ENCODE measurements at regions not wholly inside any gene's neighbourhood (a gene's known extent, or its start where the extent isn't known, plus 50 kb on each side); places are given as distances from the start of the nearest gene placed in this dataset.

DNA sequence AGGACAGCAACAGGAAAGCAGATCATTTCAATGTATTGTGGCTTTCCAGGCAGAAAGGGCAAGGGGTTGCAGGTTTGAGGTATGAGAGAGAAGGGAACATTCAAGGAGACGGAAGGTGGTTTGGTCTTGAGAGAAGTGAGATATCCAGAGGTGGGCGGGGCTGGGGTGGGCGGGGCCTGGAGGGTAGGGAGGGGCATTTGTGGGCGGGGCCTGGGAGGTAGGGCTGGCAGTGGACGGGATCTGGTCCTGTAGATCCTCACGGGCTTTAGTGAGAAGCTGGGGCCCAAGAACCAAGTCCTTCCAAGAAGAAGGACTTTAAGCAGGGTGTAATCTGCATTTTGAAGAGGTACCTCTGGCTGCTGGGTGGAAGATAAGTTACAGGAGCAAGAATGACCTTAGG, 199.2 kb downstream of the MN1 start:
- TF ChIP-seq, protein P1, sequence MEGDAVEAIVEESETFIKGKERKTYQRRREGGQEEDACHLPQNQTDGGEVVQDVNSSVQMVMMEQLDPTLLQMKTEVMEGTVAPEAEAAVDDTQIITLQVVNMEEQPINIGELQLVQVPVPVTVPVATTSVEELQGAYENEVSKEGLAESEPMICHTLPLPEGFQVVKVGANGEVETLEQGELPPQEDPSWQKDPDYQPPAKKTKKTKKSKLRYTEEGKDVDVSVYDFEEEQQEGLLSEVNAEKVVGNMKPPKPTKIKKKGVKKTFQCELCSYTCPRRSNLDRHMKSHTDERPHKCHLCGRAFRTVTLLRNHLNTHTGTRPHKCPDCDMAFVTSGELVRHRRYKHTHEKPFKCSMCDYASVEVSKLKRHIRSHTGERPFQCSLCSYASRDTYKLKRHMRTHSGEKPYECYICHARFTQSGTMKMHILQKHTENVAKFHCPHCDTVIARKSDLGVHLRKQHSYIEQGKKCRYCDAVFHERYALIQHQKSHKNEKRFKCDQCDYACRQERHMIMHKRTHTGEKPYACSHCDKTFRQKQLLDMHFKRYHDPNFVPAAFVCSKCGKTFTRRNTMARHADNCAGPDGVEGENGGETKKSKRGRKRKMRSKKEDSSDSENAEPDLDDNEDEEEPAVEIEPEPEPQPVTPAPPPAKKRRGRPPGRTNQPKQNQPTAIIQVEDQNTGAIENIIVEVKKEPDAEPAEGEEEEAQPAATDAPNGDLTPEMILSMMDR (IDR thresholded peaks at IDR 0.05): no peak
- TF ChIP-seq EZH2 (IDR thresholded peaks at IDR 0.05; ENCODE audit: borderline replicate concordance, insufficient read depth, low read depth, low read length, poor library complexity, severe bottlenecking): no peak
